ENCODE measurements at regions not wholly inside any gene's neighbourhood (a gene's known extent, or its start where the extent isn't known, plus 50 kb on each side); places are given as distances from the start of the nearest gene placed in this dataset.

- no peak for DNase-seq
Observed at GRCh38 chrX:39452401-39452800, 645.4 kb downstream of the BCOR start.

GRCh38 chrX:39453889-39454621 is 643.7 kb downstream of the BCOR start:
- DNase-seq = no peak

- DNase-seq = no peak
Observed at GRCh38 chrX:39456894-39457604, 640.7 kb downstream of the BCOR start.

- DNase-seq = no peak
Observed at GRCh38 chrX:39458779-39459178, 639.0 kb downstream of the BCOR start.

- DNase-seq = no peak
Observed at GRCh38 chrX:39459204-39459603, 638.6 kb downstream of the BCOR start.

GRCh38 chrX:39459952-39460351 is 637.8 kb downstream of the BCOR start:
- DNase-seq = no peak

GRCh38 chrX:39460499-39460898 is 637.3 kb downstream of the BCOR start:
- no peak for DNase-seq

GRCh38 chrX:39462835-39463234 is 634.9 kb downstream of the BCOR start:
- no peak for DNase-seq

GRCh38 chrX:39464253-39464652 is 633.5 kb downstream of the BCOR start:
- no peak for DNase-seq

- DNase-seq = no peak
Observed at GRCh38 chrX:39465467-39465866, 632.3 kb downstream of the BCOR start.

- no peak for DNase-seq
Observed at GRCh38 chrX:39465906-39466305, 631.9 kb downstream of the BCOR start.

GRCh38 chrX:39469126-39469525 is 628.6 kb downstream of the BCOR start:
- DNase-seq = no peak

- DNase-seq = no peak
Observed at GRCh38 chrX:39470588-39471407, 627.0 kb downstream of the BCOR start.

GRCh38 chrX:39472161-39472560 is 625.6 kb downstream of the BCOR start:
- DNase-seq = no peak

GRCh38 chrX:39473812-39474211 is 623.9 kb downstream of the BCOR start:
- DNase-seq = no peak

GRCh38 chrX:39475372-39475771 is 622.4 kb downstream of the BCOR start:
- DNase-seq = no peak

- DNase-seq = no peak
Observed at GRCh38 chrX:39476604-39477021, 621.1 kb downstream of the BCOR start.

GRCh38 chrX:39477031-39477761 is 620.6 kb downstream of the BCOR start:
- no peak for DNase-seq

GRCh38 chrX:39477762-39478120 is 620.0 kb downstream of the BCOR start:
- peak; percentile 9 for DNase-seq

- no peak for DNase-seq
Observed at GRCh38 chrX:39479856-39480255, 617.9 kb downstream of the BCOR start.

GRCh38 chrX:39480963-39481362 is 616.8 kb downstream of the BCOR start:
- no peak for DNase-seq

- DNase-seq = no peak
Observed at GRCh38 chrX:39481621-39482020, 616.1 kb downstream of the BCOR start.
